RPMI7951 (cell line): ENCODE measurements at regions not wholly inside any gene's neighbourhood (a gene's known extent, or its start where the extent isn't known, plus 50 kb on each side); places are given as distances from the start of the nearest gene placed in this dataset.
"Not testable (repeated sequence)": the region's sequence is repeated elsewhere in the genome, so short reads cannot be mapped to it uniquely, and the experiment has no call there.

ENCODE experiments used
- DNase-seq: peaks from one replicate; pipeline ENCODE4 v3.0.0-alpha.2; 2012; ENCODE audit warnings: low read depth

GRCh38 chr6:23731609-23732008, 394.4 kb upstream of the NRSN1 start:
- no peak for DNase-seq

DNA sequence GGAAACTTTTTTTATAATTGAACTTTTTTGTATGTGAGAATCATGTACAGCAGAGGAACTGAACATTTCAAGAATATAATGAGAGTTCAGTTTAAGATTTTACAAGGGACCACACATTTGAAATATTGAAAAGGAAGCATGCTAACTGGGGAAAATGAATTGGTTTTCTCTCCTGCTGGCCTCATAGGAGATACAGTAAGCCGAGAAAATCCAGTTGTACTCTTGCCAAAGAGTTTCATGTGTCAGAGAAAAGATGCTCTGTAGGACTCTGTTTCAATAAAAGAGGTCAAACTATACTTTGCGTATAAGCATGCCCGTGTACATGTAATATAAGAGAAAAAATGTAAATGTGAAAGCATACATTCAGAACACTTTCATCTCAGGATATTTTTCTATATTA, 393.5 kb upstream of the NRSN1 start:
- no peak for DNase-seq

- peak; percentile 15 for DNase-seq
These were observed 390.9 kb upstream of the NRSN1 start for GRCh38 chr6:23735151-23735550.

- DNase-seq = no peak
These were observed 389.4 kb upstream of the NRSN1 start for GRCh38 chr6:23736577-23736976.

- no peak for DNase-seq
These were observed 378.8 kb upstream of the NRSN1 start for GRCh38 chr6:23747239-23747638.

DNA sequence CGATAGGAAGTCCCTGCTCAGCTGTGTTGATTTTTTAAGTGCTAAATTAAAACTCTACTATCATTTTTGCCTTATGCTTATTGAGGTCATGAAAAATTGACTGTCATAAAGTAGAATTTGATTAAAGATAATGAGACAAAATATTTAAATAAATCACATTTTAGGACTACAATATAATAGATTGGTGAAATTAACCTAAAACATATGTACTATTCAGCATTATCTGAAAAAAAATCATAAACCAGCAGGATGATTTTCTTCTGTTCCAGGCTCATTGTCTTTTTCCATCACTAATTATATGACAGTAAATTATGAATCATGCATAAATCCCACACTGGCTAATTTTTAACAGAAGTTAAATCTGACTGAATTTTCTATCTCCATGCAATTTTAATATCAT, 373.6 kb upstream of the NRSN1 start:
- no peak for DNase-seq

GRCh38 chr6:23754197-23754596, 371.8 kb upstream of the NRSN1 start:
- no peak for DNase-seq

- no peak for DNase-seq
These were observed 350.9 kb upstream of the NRSN1 start for GRCh38 chr6:23775127-23775526.

DNA sequence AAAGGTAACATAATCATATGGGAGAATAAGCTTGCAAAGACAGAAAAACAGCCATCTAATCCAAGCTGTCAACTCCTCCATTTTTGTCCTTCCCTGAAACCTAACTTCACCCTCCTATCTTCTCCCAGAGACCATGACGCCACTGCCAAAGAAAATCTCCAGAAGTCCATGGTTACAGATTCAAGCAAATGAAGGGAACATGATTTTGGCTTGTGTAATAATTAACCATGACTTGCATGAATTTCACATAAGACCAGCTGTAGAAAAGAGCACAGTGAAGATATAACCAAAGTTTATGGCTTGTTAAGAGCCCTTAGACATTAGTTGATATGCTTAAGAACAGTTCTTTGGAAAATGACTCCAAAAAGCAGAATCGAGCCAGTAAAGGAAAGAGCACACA, 342.1 kb upstream of the NRSN1 start:
- DNase-seq = no peak

DNA sequence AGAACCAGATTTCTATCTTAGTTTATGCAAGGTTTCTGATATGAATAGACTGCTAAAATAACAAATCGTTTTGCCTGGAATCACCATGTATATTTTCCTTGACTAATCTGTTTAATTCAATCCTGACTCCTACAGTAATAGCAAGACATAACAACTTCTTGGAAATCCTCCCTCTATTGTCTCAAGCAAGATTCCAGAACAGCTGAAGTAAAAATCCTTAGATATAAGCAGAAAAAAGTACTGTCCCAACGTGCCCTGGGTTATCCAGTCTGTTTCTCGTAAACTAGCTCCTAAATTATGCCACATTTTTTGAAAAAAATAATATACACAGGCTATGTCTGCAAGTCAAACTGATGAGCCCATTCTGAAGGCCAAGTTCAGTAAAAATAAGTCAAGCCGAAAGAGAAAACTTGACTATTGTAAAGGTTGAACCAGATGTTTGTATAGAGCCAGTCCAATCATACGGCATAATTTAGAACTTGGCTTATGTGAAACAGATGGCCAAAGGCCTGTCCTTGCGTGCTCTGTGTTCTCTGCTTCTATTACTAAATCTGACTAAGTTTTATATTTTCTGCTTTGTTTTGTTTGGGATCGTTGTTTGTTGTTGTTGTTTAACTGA, 341.6 kb upstream of the NRSN1 start:
- no peak for DNase-seq

- DNase-seq = no peak
These were observed 335.3 kb upstream of the NRSN1 start for GRCh38 chr6:23790756-23791155.

GRCh38 chr6:23797041-23797440, 329.0 kb upstream of the NRSN1 start:
- no peak for DNase-seq

- DNase-seq = not testable (repeated sequence)
These were observed 321.7 kb upstream of the NRSN1 start for GRCh38 chr6:23804289-23804688.

DNA sequence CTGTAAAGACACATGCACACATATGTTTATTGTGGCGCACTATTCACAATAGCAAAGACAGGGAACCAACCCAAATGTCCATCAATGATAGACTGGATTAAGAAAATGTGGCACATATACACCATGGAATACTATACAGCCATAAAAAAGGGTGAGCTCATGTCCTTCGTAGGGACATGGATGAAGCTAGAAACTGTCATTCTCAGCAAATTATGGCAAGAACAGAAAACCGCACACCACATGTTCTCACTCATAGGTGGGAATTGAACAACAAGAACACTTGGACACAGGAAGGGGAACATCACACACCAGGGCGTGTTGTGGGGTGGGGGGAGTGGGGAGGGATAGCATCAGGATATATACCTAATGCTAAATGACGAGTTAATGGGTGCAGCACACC, 304.9 kb upstream of the NRSN1 start:
- DNase-seq = not testable (repeated sequence)

- DNase-seq = no peak
These were observed 302.6 kb upstream of the NRSN1 start for GRCh38 chr6:23823421-23823820.

DNA sequence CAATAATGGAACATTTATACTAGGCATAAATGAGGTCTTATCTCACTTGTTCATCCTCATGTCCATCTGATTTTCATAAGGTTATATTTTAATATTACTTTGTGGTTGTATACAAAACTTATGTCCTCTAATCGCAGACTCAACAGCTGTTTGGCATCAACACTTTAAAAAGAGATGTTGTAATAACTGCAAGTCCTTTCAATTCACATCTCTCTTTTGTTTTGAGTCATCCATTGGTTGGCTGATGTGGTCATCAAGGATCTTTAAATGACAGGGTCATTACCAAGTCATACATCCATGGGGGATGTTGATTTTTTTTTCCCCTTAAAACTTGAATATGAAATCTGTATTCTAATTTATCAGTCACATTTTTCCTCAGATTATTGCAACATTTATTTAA, 299.4 kb upstream of the NRSN1 start:
- DNase-seq = no peak

DNA sequence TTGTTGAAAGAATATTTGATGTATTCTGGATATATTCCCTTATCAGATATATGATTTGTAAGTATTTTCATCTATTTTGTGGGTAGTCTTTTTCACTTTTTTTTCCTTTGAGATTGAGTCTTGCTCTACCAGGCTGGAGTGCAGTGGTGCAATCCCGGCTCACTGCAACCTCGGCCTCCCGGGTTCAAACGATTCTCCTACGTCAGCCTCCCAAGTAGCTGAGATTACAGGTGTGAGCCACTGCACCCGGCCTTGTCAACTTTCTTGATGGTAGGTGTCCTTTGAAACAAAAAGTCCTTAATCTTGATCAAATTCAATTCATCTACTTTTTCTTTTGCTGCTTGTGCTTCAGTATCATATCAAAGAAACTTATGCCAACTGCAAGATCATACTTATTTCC, 297.2 kb upstream of the NRSN1 start:
- no peak for DNase-seq

GRCh38 chr6:23841116-23841515, 284.9 kb upstream of the NRSN1 start:
- no peak for DNase-seq

- no peak for DNase-seq
These were observed 283.3 kb upstream of the NRSN1 start for GRCh38 chr6:23842760-23843159.

GRCh38 chr6:23851522-23851921, 274.5 kb upstream of the NRSN1 start:
- DNase-seq = no peak

GRCh38 chr6:23853566-23854133, 272.4 kb upstream of the NRSN1 start:
- not testable (repeated sequence) for DNase-seq

DNA sequence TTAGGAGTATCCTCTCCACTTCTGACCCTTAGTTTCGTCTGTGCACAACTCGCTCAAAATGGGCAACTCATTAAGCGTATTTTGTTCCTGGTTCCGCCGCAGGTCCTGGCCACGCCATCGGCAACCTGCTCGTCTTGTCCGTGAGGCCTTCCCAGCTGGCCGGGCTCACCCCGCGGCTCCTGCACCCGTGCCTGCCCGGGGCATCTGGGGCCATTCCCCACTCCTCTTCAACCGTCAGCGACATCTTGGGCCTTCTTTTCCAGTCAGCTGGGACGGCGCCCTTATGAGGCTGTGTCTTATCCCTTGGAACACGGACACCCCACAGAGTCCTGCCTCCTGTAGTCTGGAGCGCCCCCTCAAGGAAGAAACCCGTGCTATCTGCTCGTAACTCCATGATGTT, 271.9 kb upstream of the NRSN1 start:
- DNase-seq = not testable (repeated sequence)

DNA sequence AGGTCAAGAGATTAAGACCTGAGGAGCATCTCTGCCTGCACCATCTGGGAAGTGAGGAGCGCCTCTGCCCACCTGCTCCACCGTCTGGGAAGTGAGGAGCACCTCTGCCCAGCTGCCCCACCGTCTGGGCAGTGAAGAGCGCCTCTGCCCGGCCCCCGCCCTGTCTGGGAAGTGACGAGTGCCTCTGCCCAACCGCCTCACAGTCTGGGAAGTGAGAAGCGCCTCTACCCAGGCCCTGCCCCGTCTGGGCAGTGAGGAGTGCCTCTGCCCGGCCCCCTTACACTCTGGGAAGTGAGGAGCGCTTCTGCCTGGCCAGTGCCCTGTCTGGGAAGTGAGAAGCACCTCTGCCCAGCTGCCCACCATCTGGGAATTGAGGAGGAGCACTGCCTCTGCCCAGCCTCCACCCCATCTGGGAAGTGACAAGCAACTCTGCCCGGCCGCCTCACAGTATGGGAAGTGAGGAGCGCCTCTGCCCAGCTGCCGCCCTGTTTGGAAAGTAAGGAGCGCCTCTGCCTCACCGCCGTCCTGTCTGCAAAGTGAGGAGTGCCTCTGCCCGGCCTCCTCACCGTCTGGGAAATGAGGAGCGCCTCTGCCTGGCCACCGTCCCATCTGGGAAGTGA, 270.4 kb upstream of the NRSN1 start:
- DNase-seq = no peak

- DNase-seq = no peak
These were observed 255.5 kb upstream of the NRSN1 start for GRCh38 chr6:23870496-23870895.
